SJSA1 (cell line): ENCODE measurements at regions not wholly inside any gene's neighbourhood (a gene's known extent, or its start where the extent isn't known, plus 50 kb on each side); places are given as distances from the start of the nearest gene placed in this dataset.

ENCODE experiments used
- DNase-seq, 2 experiments: peaks; one replicate each; pipeline ENCODE4 v3.0.0-alpha.2; 2015 to 2020; ENCODE audit warnings: low spot score in 2 of 2, low read depth in 1 of 2
- H3K27ac ChIP-seq: fragments of 250-450 bp; sonication (Bioruptor Pico); 2 replicates; pipeline ENCODE4 v1.5.1; 2020; ENCODE audit warnings: mild to moderate bottlenecking, moderate library complexity
- H3K27me3 ChIP-seq: fragments of 250-450 bp; sonication (Bioruptor Pico); replicated peaks from 2 replicates; pipeline ENCODE4 v1.5.1; 2020; ENCODE audit warnings: mild to moderate bottlenecking, moderate library complexity
- H3K36me3 ChIP-seq: fragments of 250-450 bp; sonication (Bioruptor Pico); 2 replicates; pipeline ENCODE4 v1.5.1; 2020; ENCODE audit warnings: mild to moderate bottlenecking
- H3K4me1 ChIP-seq: fragments of 250-450 bp; sonication (Bioruptor Pico); replicated peaks from 2 replicates; pipeline ENCODE4 v1.6.1; 2021; ENCODE audit warnings: mild to moderate bottlenecking
- H3K4me3 ChIP-seq: fragments of 250-450 bp; sonication (Bioruptor Pico); 2 replicates; pipeline ENCODE4 v1.5.1; 2020; ENCODE audit warnings: mild to moderate bottlenecking
- H3K9me3 ChIP-seq: fragments of 250-450 bp; sonication (Bioruptor Pico); replicated peaks from 2 replicates; pipeline ENCODE4 v1.5.1; 2020; ENCODE audit warnings: mild to moderate bottlenecking

DNA sequence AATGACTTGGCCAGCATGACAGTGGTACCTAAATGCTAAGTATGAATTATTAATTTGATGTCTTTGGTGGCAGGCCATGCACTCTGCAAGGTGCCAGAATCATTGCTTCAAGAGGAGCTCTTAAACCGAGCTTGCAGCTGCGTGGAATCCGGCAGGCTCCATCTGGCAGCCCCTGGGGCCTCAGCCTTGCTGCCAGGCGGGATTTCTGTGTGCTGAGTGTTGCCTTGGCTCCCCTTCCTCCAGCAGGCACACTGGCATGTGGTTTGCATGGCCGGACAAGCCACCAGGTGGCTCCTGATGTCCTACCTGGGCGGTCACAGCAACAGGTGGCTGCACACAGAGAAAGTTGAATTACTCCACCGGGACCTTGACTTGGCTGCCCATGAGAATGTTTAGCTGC lies 155.4 kb downstream of the URB2 start:
- DNase-seq, result no peak
- no peaks in the 10 kb centered on the region for H3K4me1 ChIP-seq

DNA sequence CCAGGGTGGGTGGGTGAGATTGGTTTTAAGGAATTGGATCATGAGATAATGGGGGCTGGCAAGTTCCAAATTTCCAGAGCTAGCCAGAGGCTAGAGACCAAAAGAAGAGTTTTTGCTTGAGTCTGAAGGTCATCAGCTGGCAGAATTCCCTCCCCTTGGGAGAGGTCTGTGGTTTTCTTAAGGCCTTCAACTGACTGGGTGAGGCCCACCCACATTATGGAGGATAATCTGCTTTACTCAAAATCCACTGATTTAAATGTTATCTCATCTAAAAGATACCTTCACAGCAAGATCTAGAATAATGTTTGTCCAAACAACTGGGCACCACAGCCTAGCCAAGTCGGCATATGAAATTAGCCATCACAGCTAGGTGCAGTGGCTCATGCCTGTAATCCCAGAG lies 156.4 kb downstream of the URB2 start:
- H3K4me1 ChIP-seq, result no peaks in the 10 kb centered on the region
- no peak for DNase-seq
- no peaks in the 10 kb centered on the region for H3K9me3 ChIP-seq
- H3K4me3 ChIP-seq, result no peak overlapping the region
- H3K27ac ChIP-seq, result no peak overlapping the region
- no peaks in the 10 kb centered on the region for H3K36me3 ChIP-seq
- H3K27me3 ChIP-seq, result no peaks in the 10 kb centered on the region

More for the DNA sequence above, 155.4 kb downstream of the URB2 start:
- Histone ChIP-seq H3K27me3 (no peaks in the 10 kb centered on the region), H3K27ac (no peak overlapping the region), H3K4me3 (no peak overlapping the region), H3K9me3 (no peaks in the 10 kb centered on the region), H3K36me3 (no peaks in the 10 kb centered on the region)

- Histone ChIP-seq H3K9me3 (no peaks in the 10 kb centered on the region), H3K36me3 (no peaks in the 10 kb centered on the region), H3K4me1 (no peaks in the 10 kb centered on the region), H3K4me3 (no peak overlapping the region), H3K27me3 (no peaks in the 10 kb centered on the region), H3K27ac (no peak overlapping the region)
- no peak for DNase-seq
Observed at GRCh38 chr1:229784834-229785233, 158.8 kb downstream of the URB2 start.

DNA sequence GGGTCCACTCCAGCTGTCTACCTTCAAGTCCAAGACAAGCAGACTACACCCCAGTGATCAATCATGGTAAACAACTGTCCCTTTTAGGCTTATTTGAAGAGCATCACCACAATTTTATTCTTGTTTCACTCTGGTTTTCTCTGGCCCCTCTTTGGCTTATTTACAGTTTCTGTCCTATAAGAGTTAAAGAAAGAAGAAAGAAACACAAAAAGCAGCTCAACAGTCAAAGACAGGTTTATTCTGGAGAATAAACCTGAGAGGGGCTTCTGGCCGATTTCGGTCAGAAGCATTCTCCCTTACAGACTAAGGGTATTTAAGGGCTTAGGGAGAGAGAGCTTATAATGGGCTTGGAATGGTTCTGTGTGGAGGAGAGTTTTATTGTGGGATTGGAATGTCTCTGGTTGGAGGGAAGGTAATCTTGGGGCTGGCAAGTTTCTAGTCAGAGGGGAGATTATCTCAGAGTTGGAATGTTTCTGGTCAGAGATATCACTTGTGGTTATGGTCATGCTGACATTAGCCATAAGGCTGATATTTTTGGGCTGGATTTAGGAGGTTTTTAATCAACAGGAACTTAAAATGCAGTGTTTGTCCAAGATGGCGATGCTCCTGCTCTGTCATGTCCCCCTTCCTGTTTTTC lies 161.0 kb downstream of the URB2 start:
- no peaks in the 10 kb centered on the region for H3K9me3 ChIP-seq
- no peak for DNase-seq
- H3K27ac ChIP-seq, result no peak overlapping the region
- no peaks in the 10 kb centered on the region for H3K36me3 ChIP-seq
- no peaks in the 10 kb centered on the region for H3K4me1 ChIP-seq
- no peaks in the 10 kb centered on the region for H3K27me3 ChIP-seq
- no peak overlapping the region for H3K4me3 ChIP-seq

GRCh38 chr1:229788004-229788403 lies 162.0 kb downstream of the URB2 start:
- DNase-seq, result no peak
- Histone ChIP-seq H3K4me3 (no peak overlapping the region), H3K4me1 (no peaks in the 10 kb centered on the region), H3K27me3 (no peaks in the 10 kb centered on the region), H3K36me3 (no peaks in the 10 kb centered on the region), H3K9me3 (no peaks in the 10 kb centered on the region), H3K27ac (no peak overlapping the region)

GRCh38 chr1:229792012-229792975 lies 166.2 kb downstream of the URB2 start:
- Histone ChIP-seq H3K4me1 (no peaks in the 10 kb centered on the region), H3K36me3 (no peaks in the 10 kb centered on the region)
- DNase-seq, result no peak

GRCh38 chr1:229793488-229793887 lies 167.4 kb downstream of the URB2 start:
- H3K36me3 ChIP-seq, result no peaks in the 10 kb centered on the region
- H3K27me3 ChIP-seq, result no peaks in the 10 kb centered on the region
- H3K4me1 ChIP-seq, result no peaks in the 10 kb centered on the region
- no peaks in the 10 kb centered on the region for H3K9me3 ChIP-seq
- DNase-seq, result no peak
- no peak overlapping the region for H3K27ac ChIP-seq
- no peak overlapping the region for H3K4me3 ChIP-seq

More at GRCh38 chr1:229792012-229792975, 166.2 kb downstream of the URB2 start:
- H3K27me3 ChIP-seq, result no peaks in the 10 kb centered on the region
- H3K27ac ChIP-seq, result no peak overlapping the region
- H3K4me3 ChIP-seq, result no peak overlapping the region
- no peaks in the 10 kb centered on the region for H3K9me3 ChIP-seq

GRCh38 chr1:229798558-229798957 lies 172.5 kb downstream of the URB2 start:
- Histone ChIP-seq H3K9me3 (no peaks in the 10 kb centered on the region), H3K27me3 (no peaks in the 10 kb centered on the region), H3K36me3 (no peaks in the 10 kb centered on the region), H3K4me3 (no peak overlapping the region), H3K27ac (no peak overlapping the region), H3K4me1 (no peaks in the 10 kb centered on the region)
- DNase-seq, result no peak

DNA sequence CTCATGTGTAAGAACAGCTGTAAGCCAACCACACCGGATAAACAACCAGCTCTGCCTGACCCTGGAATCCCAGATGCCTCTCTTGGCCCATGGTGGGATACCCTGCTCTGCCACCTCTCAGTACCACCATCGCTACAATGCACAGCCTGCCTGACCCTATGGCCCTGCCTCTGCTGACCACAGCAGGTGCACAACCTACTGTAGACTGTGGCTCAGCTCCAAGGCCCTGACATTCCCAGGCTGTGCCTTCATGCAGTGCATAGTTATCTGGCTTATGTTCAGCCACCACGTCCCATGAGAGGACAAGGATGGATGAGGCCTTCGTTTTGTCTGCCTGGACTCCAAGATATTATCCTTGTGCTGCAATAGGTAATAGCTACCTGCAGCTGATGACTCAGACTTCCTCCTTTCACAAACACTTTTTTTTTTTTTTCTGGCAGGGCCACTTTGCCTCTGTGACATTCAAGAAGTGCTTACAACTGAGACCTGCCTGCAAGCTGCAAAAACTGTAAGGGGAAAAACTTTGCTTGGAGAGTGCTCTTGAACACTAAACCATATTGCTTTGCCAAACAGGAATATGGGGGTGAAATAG lies 177.7 kb downstream of the URB2 start:
- no peak for DNase-seq
- peaks cover 2% of the 10 kb centered on the region; the same call in 1 of the 2 replicates for H3K9me3 ChIP-seq
- no peaks in the 10 kb centered on the region for H3K36me3 ChIP-seq
- no peak overlapping the region for H3K4me3 ChIP-seq
- no peak overlapping the region for H3K27ac ChIP-seq
- no peaks in the 10 kb centered on the region for H3K27me3 ChIP-seq
- no peaks in the 10 kb centered on the region for H3K4me1 ChIP-seq

- no peak for DNase-seq
- no peak overlapping the region for H3K4me3 ChIP-seq
- no peaks in the 10 kb centered on the region for H3K36me3 ChIP-seq
- H3K9me3 ChIP-seq, result peaks cover 4% of the 10 kb centered on the region; the same call in 1 of the 2 replicates
- no peak overlapping the region for H3K27ac ChIP-seq
- H3K27me3 ChIP-seq, result no peaks in the 10 kb centered on the region
- no peaks in the 10 kb centered on the region for H3K4me1 ChIP-seq
Observed at GRCh38 chr1:229808272-229808671, 182.2 kb downstream of the URB2 start.

DNA sequence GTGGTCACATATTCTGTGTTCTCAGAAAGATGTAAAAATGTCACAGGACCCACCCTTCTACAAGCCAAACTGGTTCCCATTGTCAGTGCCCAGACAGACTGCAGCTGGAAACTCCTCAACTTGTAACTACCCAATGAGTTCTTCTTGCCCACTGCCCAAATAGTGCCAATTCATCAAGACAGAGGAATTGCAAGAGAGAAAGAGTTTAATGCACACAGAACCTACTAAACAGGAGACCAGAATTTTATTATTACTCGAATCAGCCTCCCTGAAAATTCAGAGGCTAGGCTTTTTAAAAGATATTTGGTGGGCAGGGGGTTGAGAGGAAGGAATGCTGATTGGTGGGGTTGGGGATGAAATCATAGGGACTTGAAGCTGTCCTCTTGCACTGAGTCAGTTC lies 184.1 kb downstream of the URB2 start:
- Histone ChIP-seq H3K4me1 (no peaks in the 10 kb centered on the region), H3K36me3 (no peaks in the 10 kb centered on the region)

DNA sequence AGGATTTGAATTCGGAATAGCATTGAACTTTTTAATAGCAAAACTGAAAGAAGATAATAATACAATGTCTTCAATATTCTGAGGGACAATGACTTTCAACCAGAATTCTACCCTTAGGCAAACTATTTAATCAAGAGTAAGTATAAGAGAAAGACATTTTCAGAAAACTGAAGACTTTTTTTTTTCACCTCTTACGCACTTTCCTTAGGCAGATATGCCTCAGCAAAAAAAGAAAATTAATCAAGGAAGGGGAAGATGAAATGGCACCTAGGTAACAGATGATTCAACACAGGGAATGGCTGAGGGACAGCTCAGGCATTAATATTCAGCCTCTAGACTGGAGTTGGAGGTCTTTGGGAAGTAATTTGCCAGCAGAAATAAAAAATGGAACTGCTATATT lies 184.9 kb downstream of the URB2 start:
- Histone ChIP-seq H3K4me3 (no peak overlapping the region), H3K36me3 (no peaks in the 10 kb centered on the region), H3K9me3 (0 out of 2 replicates have a peak, but pooled peaks cover 4% of the 10 kb centered on the region), H3K27me3 (no peaks in the 10 kb centered on the region), H3K4me1 (no peaks in the 10 kb centered on the region), H3K27ac (no peak overlapping the region)
- no peak for DNase-seq

More for the DNA sequence above, 184.1 kb downstream of the URB2 start:
- H3K4me3 ChIP-seq, result no peak overlapping the region
- no peak for DNase-seq
- H3K27me3 ChIP-seq, result no peaks in the 10 kb centered on the region
- no peak overlapping the region for H3K27ac ChIP-seq
- H3K9me3 ChIP-seq, result 0 out of 2 replicates have a peak, but pooled peaks cover 4% of the 10 kb centered on the region

DNA sequence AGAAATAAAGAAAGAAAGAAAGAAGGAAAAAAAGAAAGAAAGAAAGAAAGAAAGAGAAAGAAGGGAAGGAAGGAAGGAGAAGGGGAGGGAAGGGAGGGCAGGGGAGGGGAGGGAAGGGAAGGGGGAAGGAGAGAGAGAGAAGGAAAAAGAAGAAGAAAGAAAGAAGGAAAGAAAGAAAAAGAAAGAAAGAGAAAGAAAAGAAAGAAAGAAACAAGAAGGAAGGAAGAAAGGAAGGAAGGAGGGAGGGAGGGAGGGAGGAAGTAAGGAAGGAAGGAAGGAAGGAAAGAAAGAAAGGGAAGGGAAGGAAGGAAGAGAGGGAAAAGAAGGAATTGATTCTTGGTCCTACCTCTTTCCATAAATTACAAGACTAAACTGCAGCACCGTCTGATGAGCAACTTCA lies 186.1 kb downstream of the URB2 start:
- no peaks in the 10 kb centered on the region for H3K36me3 ChIP-seq
- H3K4me1 ChIP-seq, result no peaks in the 10 kb centered on the region
- no peaks in the 10 kb centered on the region for H3K27me3 ChIP-seq
- DNase-seq, result no peak
- H3K27ac ChIP-seq, result no peak overlapping the region
- H3K4me3 ChIP-seq, result no peak overlapping the region
- 0 out of 2 replicates have a peak, but pooled peaks cover 4% of the 10 kb centered on the region for H3K9me3 ChIP-seq

- 0 out of 2 replicates have a peak, but pooled peaks cover 4% of the 10 kb centered on the region for H3K9me3 ChIP-seq
- no peak for DNase-seq
- H3K4me3 ChIP-seq, result no peak overlapping the region
Observed at GRCh38 chr1:229812693-229813092, 186.6 kb downstream of the URB2 start.

More at GRCh38 chr1:229812693-229813092, 186.6 kb downstream of the URB2 start:
- no peaks in the 10 kb centered on the region for H3K27me3 ChIP-seq
- no peaks in the 10 kb centered on the region for H3K36me3 ChIP-seq
- no peak overlapping the region for H3K27ac ChIP-seq
- no peaks in the 10 kb centered on the region for H3K4me1 ChIP-seq
